Keratinocyte (primary cell): ENCODE measurements at regions not wholly inside any gene's neighbourhood (a gene's known extent, or its start where the extent isn't known, plus 50 kb on each side); places are given as distances from the start of the nearest gene placed in this dataset.
"Not testable (repeated sequence)": the region's sequence is repeated elsewhere in the genome, so short reads cannot be mapped to it uniquely, and the experiment has no call there.

Experiments
- CTCF ChIP-seq, 3 experiments: IDR thresholded peaks in 1 of 3; conservative IDR thresholded peaks in 1 of 3; optimal IDR thresholded peaks in 1 of 3; 2 replicates in 2 of 3; 3 replicates in 1 of 3; pipeline versions ENCODE3 to v1.5.1; 2011; ENCODE audit warnings: low read length in 3 of 3, mild to moderate bottlenecking in 3 of 3, moderate library complexity in 2 of 3, control low read depth in 1 of 3, inconsistent platforms in 1 of 3; ENCODE audit not compliant: insufficient read depth in 2 of 3; ENCODE audit errors: extremely low read depth in 1 of 3
- EZH2 ChIP-seq: IDR thresholded peaks from one replicate; pipeline ENCODE4 v1.6.1; 2012; ENCODE audit warnings: inconsistent platforms, mild to moderate bottlenecking, low read length, moderate library complexity

DNA sequence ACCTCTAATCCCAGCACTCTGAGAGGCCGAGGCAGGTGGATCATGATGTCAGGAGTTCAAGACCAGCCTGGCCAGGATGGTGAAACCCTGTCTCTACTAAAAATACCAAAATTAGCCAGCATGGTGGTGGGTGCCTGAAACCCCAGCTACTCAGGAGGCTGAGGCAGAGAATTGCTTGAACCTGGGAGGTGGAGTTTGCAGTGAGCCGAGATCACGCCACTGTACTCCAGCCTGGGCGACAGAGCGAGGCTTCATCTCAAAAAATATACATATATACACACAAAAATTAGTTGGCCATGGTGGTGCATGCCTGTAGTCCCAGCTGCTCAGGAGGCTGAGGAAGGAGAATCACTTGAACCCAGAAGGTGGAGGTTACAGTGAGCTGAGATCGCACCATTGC, 273.6 kb downstream of the GOLGA6L6 start:
- not testable (repeated sequence) for TF ChIP-seq CTCF (optimal IDR thresholded peaks at IDR 0.05 in 1 of 3, IDR thresholded peaks at IDR 0.05 in 1 of 3, conservative IDR thresholded peaks at IDR 0.05 in 1 of 3; ENCODE audit: extremely low read depth in 1 of 3, insufficient read depth in 2 of 3, low read length in 3 of 3); EZH2
